OCI-LY1 (cell line): ENCODE measurements at regions not wholly inside any gene's neighbourhood (a gene's known extent, or its start where the extent isn't known, plus 50 kb on each side); places are given as distances from the start of the nearest gene placed in this dataset.
"Not testable (repeated sequence)": the region's sequence is repeated elsewhere in the genome, so short reads cannot be mapped to it uniquely, and the experiment has no call there.

Source experiments
- EZH2 ChIP-seq: fragments of 200-600 bp; sonication (generic), shearing (Covaris generic); IDR thresholded peaks from 2 replicates; pipeline ENCODE4 v1.8.0; 2017; ENCODE audit warnings: borderline replicate concordance, mixed run types, mild to moderate bottlenecking, antibody characterized with exemption, low read length, moderate library complexity, mixed read lengths
- TF ChIP-seq, protein P1 (sequence below): fragments of 200-600 bp; sonication (generic), shearing (Covaris generic); IDR thresholded peaks from 2 replicates; pipeline ENCODE4 v1.5.1; 2017; ENCODE audit warnings: mild to moderate bottlenecking, antibody characterized with exemption, low read length, moderate library complexity, mixed read lengths

DNA sequence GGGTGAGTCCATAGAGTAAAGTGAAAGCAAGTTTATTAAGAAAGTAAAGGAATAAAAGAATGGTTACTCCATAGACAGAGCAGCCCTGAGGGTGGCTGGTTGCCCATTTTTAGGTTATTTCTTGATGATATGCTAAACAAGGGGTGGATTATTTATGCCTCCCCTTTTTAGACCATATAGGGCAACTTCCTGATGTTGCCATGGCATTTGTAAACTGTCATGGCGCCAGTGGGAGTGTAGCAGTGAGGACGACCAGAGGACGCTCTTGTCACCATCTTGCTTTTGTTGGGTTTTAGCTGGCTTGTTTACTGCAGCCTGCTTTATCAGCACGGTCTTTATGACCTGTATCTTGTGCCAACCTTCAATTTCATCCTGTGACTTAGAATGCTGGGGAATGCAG, 155.4 kb upstream of the FBXO11 start:
- TF ChIP-seq, protein P1, sequence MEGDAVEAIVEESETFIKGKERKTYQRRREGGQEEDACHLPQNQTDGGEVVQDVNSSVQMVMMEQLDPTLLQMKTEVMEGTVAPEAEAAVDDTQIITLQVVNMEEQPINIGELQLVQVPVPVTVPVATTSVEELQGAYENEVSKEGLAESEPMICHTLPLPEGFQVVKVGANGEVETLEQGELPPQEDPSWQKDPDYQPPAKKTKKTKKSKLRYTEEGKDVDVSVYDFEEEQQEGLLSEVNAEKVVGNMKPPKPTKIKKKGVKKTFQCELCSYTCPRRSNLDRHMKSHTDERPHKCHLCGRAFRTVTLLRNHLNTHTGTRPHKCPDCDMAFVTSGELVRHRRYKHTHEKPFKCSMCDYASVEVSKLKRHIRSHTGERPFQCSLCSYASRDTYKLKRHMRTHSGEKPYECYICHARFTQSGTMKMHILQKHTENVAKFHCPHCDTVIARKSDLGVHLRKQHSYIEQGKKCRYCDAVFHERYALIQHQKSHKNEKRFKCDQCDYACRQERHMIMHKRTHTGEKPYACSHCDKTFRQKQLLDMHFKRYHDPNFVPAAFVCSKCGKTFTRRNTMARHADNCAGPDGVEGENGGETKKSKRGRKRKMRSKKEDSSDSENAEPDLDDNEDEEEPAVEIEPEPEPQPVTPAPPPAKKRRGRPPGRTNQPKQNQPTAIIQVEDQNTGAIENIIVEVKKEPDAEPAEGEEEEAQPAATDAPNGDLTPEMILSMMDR: not testable (repeated sequence)
- TF ChIP-seq EZH2: not testable (repeated sequence)
